HCT116 (cell line): ENCODE measurements at regions not wholly inside any gene's neighbourhood (a gene's known extent, or its start where the extent isn't known, plus 50 kb on each side); places are given as distances from the start of the nearest gene placed in this dataset.

ENCODE experiments used
- ATAC-seq: fragments of 200-7000 bp; cut with Tn5 transposase; 2 replicates; pipeline ENCODE4 v1.9.1; 2020; ENCODE audit warnings: mild to moderate bottlenecking, moderate library complexity
- BruUV-seq: library from RNA; stranded (reverse); fragments of 400-500 nt; replicated peaks from 2 replicates; lab custom pipeline; 2021; lab: Mats Ljungman, UMichigan
- CTCF ChIA-PET: fragments of 300-600 bp; sonication (Branson Sonifier 250); formaldehyde crosslinking; loops from one replicate; lab custom pipeline; 2021; ENCODE audit warnings: antibody characterized with exemption; lab: Charles Lee
- POLR2A ChIA-PET: fragments of 300-600, 350-600 bp; sonication (Branson Sonifier 250); formaldehyde crosslinking; loops from one replicate; lab custom pipeline; 2021; ENCODE audit warnings: antibody characterized with exemption; lab: Charles Lee
- RAD21 ChIA-PET, 2 experiments: fragments of 300-600 bp; sonication (Branson Sonifier 250); formaldehyde crosslinking; loops; one replicate each; lab custom pipeline; 2023; ENCODE audit warnings: low total read pairs in 2 of 2; ENCODE audit not compliant: uncharacterized antibody in 2 of 2, unreplicated experiment in 2 of 2, low non-redundant PET in 1 of 2; lab: Charles Lee
- DNase-seq: peaks from one replicate; pipeline ENCODE4 v3.0.0-alpha.2; 2010; ENCODE audit warnings: low read depth, low spot score
- H2AFZ ChIP-seq: fragments of 200-600 bp; shearing (Covaris generic), sonication (generic); 2 replicates; pipeline ENCODE4 v1.6.1; 2017; ENCODE audit warnings: low read depth, mixed run types, mixed read lengths, antibody characterized with exemption, low read length; ENCODE audit not compliant: poor library complexity, severe bottlenecking
- H3K27ac ChIP-seq: 2 replicates; pipeline ENCODE4 v1.5.1; 2012; ENCODE audit warnings: low read depth, low read length
- H3K27me3 ChIP-seq: fragments of 200-600 bp; sonication (generic); 2 replicates; pipeline ENCODE4 v1.6.1; 2016; ENCODE audit warnings: mixed run types, low read length, mixed read lengths; ENCODE audit not compliant: insufficient read depth
- H3K36me3 ChIP-seq, 2 experiments: fragments of 200-500 bp in 1 of 2; fragments of 200-600 bp in 1 of 2; sonication (Bioruptor generic) in 1 of 2; sonication (generic) in 1 of 2; 2 replicates each; pipeline versions ENCODE4 v1.5.1 to v1.6.1; 2014 to 2016; ENCODE audit warnings: low read length in 2 of 2, inconsistent platforms in 1 of 2, mixed read lengths in 1 of 2, mixed run types in 1 of 2; ENCODE audit not compliant: insufficient read depth in 2 of 2, control insufficient read depth in 1 of 2
- H3K4me1 ChIP-seq, 2 experiments: fragments of 200-600 bp in 1 of 2; sonication (generic) in 1 of 2; 2 replicates each; pipeline versions ENCODE4 v1.5.1 to v1.6.1; 2012 to 2017; ENCODE audit warnings: low read length in 2 of 2, inconsistent platforms in 1 of 2, mild to moderate bottlenecking in 1 of 2, mixed read lengths in 1 of 2, mixed run types in 1 of 2, moderate library complexity in 1 of 2; ENCODE audit not compliant: insufficient read depth in 2 of 2, control insufficient read depth in 1 of 2
- H3K4me2 ChIP-seq: fragments of 200-600 bp; sonication (generic); 2 replicates; pipeline ENCODE4 v1.6.1; 2017; ENCODE audit warnings: mixed run types, low read length, mixed read lengths
- H3K4me3 ChIP-seq, 2 experiments: fragments of 200-600 bp in 1 of 2; sonication (generic) in 1 of 2; replicated peaks in 1 of 2; 2 replicates each; pipeline ENCODE4 v1.5.1; 2011 to 2016; ENCODE audit warnings: low read length in 2 of 2, control low read depth in 1 of 2, low read depth in 1 of 2, mild to moderate bottlenecking in 1 of 2, mixed read lengths in 1 of 2, mixed run types in 1 of 2
- H3K79me2 ChIP-seq: fragments of 200-600 bp; sonication (generic); 2 replicates; pipeline ENCODE4 v1.6.1; 2017; ENCODE audit warnings: mild to moderate bottlenecking, mixed run types, low read length, moderate library complexity, mixed read lengths; ENCODE audit not compliant: insufficient read depth
- H3K9ac ChIP-seq: fragments of 200-600 bp; sonication (generic); 2 replicates; pipeline ENCODE4 v1.6.1; 2016; ENCODE audit warnings: low read length, mixed read lengths
- H3K9me2 ChIP-seq: fragments of 200-600 bp; sonication (generic), shearing (Covaris generic); 2 replicates; pipeline ENCODE4 v1.6.1; 2017; ENCODE audit warnings: mixed run types, mild to moderate bottlenecking, moderate library complexity; ENCODE audit not compliant: insufficient read depth
- H3K9me3 ChIP-seq, 2 experiments: fragments of 200-500 bp in 1 of 2; fragments of 200-600 bp in 1 of 2; sonication (Bioruptor generic) in 1 of 2; sonication (generic) in 1 of 2; 2 replicates each; pipeline ENCODE4 v1.6.1; 2014 to 2017; ENCODE audit warnings: low read length in 2 of 2, mixed read lengths in 2 of 2, inconsistent platforms in 1 of 2, low read depth in 1 of 2, mild to moderate bottlenecking in 1 of 2, mixed run types in 1 of 2, moderate library complexity in 1 of 2; ENCODE audit not compliant: control insufficient read depth in 1 of 2, insufficient read depth in 1 of 2
- H4K20me1 ChIP-seq: fragments of 200-600 bp; sonication (generic), shearing (Covaris generic); 2 replicates; pipeline ENCODE4 v1.6.1; 2017; ENCODE audit warnings: mixed run types, mild to moderate bottlenecking, moderate library complexity; ENCODE audit not compliant: insufficient read depth
- ATF3 ChIP-seq: IDR thresholded peaks from 2 replicates; pipeline ENCODE4 v1.6.1; 2012
- CBX3 ChIP-seq: IDR thresholded peaks from 2 replicates; pipeline ENCODE4 v1.6.1; 2012; ENCODE audit warnings: low read depth
- CEBPB ChIP-seq: IDR thresholded peaks from 2 replicates; pipeline ENCODE4 v1.6.1; 2012; ENCODE audit warnings: low read depth
- CTCF ChIP-seq, 3 experiments: fragments of 200-600 bp in 1 of 3; sonication (generic) in 1 of 3; IDR thresholded peaks in 2 of 3; conservative IDR thresholded peaks in 1 of 3; 2 replicates each; pipeline ENCODE4 v1.5.1; 2012 to 2017; ENCODE audit warnings: low read depth in 2 of 3, low read length in 2 of 3, antibody characterized with exemption in 1 of 3, borderline replicate concordance in 1 of 3, control low read depth in 1 of 3, mild to moderate bottlenecking in 1 of 3, mixed read lengths in 1 of 3, mixed run types in 1 of 3, moderate library complexity in 1 of 3; ENCODE audit not compliant: insufficient read depth in 1 of 3
- ELF1 ChIP-seq: IDR thresholded peaks from 2 replicates; pipeline ENCODE4 v1.6.1; 2012; ENCODE audit warnings: low read depth, borderline replicate concordance
- EZH2 ChIP-seq: fragments of 200-600 bp; sonication (generic); IDR thresholded peaks from 2 replicates; pipeline ENCODE4 v1.6.1; 2017; ENCODE audit warnings: antibody characterized with exemption, mixed run types
- FOSL1 ChIP-seq: IDR thresholded peaks from 2 replicates; pipeline ENCODE4 v1.6.1; 2012; ENCODE audit warnings: low read depth
- JUND ChIP-seq: IDR thresholded peaks from 2 replicates; pipeline ENCODE4 v1.6.1; 2012
- POLR2A ChIP-seq: IDR thresholded peaks from 2 replicates; pipeline ENCODE4 v1.7.0; 2011; ENCODE audit warnings: borderline replicate concordance; ENCODE audit not compliant: insufficient read depth, insufficient read length; ENCODE audit errors: extremely low read depth
- RAD21 ChIP-seq: IDR thresholded peaks from 2 replicates; pipeline ENCODE4 v1.6.1; 2012; ENCODE audit warnings: low read depth, mild to moderate bottlenecking
- SP1 ChIP-seq: IDR thresholded peaks from 2 replicates; pipeline ENCODE4 v1.6.1; 2012; ENCODE audit warnings: low read depth
- YY1 ChIP-seq: IDR thresholded peaks from 2 replicates; pipeline ENCODE4 v1.6.1; 2011; ENCODE audit warnings: low read length, low read depth, moderate library complexity, mild to moderate bottlenecking; ENCODE audit not compliant: insufficient replicate concordance; ENCODE audit errors: extremely low read depth
- ZBTB33 ChIP-seq: IDR thresholded peaks from 2 replicates; pipeline ENCODE4 v1.6.1; 2011; ENCODE audit warnings: mild to moderate bottlenecking, low read length, moderate library complexity; ENCODE audit not compliant: insufficient replicate concordance; ENCODE audit errors: extremely low read depth
- ZFX ChIP-seq: fragments of 450-650 bp; IDR thresholded peaks from 2 replicates; pipeline ENCODE4 v1.6.1; 2017
- intact Hi-C: fragments of 100-400 bp; cut with micrococcal nuclease; formaldehyde crosslinking; loops from 2 replicates; pipeline ENCODE4 v1.10.0; 2022

GRCh38 chr2:136357007-136357380 lies 239.0 kb upstream of the CXCR4 start:
- no peak overlapping the region for H3K4me3 ChIP-seq
- intact Hi-C loops, result no loop called here
- BruUV-seq, result no TSS peak
- H2AFZ ChIP-seq, result no peak overlapping the region
- no peaks in the 10 kb centered on the region for H3K4me1 ChIP-seq
- no peak for TF ChIP-seq YY1
- no peak for TF ChIP-seq JUND
- TF ChIP-seq EZH2, result no peak
- TF ChIP-seq ATF3, result no peak
- no peak for TF ChIP-seq CEBPB
- TF ChIP-seq RAD21, result no peak
- TF ChIP-seq POLR2A, result no peak
- TF ChIP-seq ELF1, result no peak
- no peak for TF ChIP-seq ZFX
- no peaks in the 10 kb centered on the region for H3K9me3 ChIP-seq
- H3K27ac ChIP-seq, result no peak overlapping the region
- no peaks in the 10 kb centered on the region for H3K9me2 ChIP-seq
- no peak for ATAC-seq
- POLR2A ChIA-PET, result no interaction called here
- H3K27me3 ChIP-seq, result no peaks in the 10 kb centered on the region
- no peaks in the 10 kb centered on the region for H3K36me3 ChIP-seq
- CTCF ChIA-PET, result no interaction called here
- H3K4me2 ChIP-seq, result no peak overlapping the region
- RAD21 ChIA-PET, result no interaction called here
- no peak overlapping the region for H3K9ac ChIP-seq
- H4K20me1 ChIP-seq, result no peaks in the 10 kb centered on the region
- no peak for DNase-seq
- no peaks in the 10 kb centered on the region for H3K79me2 ChIP-seq

GRCh38 chr2:136356125-136357006 lies 238.4 kb upstream of the CXCR4 start:
- H3K9me3 ChIP-seq, result no peaks in the 10 kb centered on the region
- no peak overlapping the region for H3K4me2 ChIP-seq
- no peak overlapping the region for H3K27ac ChIP-seq
- H2AFZ ChIP-seq, result no peak overlapping the region
- POLR2A ChIA-PET, result no interaction called here
- no peak overlapping the region for H3K9ac ChIP-seq
- no peaks in the 10 kb centered on the region for H3K4me1 ChIP-seq
- no peak for ATAC-seq
- no peaks in the 10 kb centered on the region for H3K36me3 ChIP-seq
- BruUV-seq, result no TSS peak
- no peaks in the 10 kb centered on the region for H3K9me2 ChIP-seq
- no peaks in the 10 kb centered on the region for H4K20me1 ChIP-seq
- TF ChIP-seq ZFX (no peak), CEBPB (no peak), POLR2A (no peak), YY1 (no peak), ZBTB33 (no peak), CBX3 (no peak), EZH2 (no peak), CTCF (IDR thresholded peaks at IDR 0.05 in 2 of 3, conservative IDR thresholded peaks at IDR 0.05 in 1 of 3; ENCODE audit: borderline replicate concordance in 1 of 3, insufficient read depth in 1 of 3, low read depth in 2 of 3, low read length in 2 of 3) (no peak), ELF1 (no peak), FOSL1 (no peak), SP1 (no peak)
- H3K4me3 ChIP-seq, result no peak overlapping the region
- RAD21 ChIA-PET, result no interaction called here
- CTCF ChIA-PET, result no interaction called here
- DNase-seq, result no peak
- intact Hi-C loops, result no loop called here
- H3K27me3 ChIP-seq, result no peaks in the 10 kb centered on the region
- H3K79me2 ChIP-seq, result no peaks in the 10 kb centered on the region
